CMK (cell line): ENCODE measurements at regions not wholly inside any gene's neighbourhood (a gene's known extent, or its start where the extent isn't known, plus 50 kb on each side); places are given as distances from the start of the nearest gene placed in this dataset.
"Not testable (repeated sequence)": the region's sequence is repeated elsewhere in the genome, so short reads cannot be mapped to it uniquely, and the experiment has no call there.

Source experiments
- DNase-seq: peaks from one replicate; pipeline ENCODE4 v3.0.0-alpha.2; 2010; ENCODE audit warnings: low read depth

- DNase-seq = no peak
These were observed 276.3 kb upstream of the TACR3 start for GRCh38 chr4:103996064-103996463.

GRCh38 chr4:103994059-103994458, 274.3 kb upstream of the TACR3 start:
- DNase-seq = no peak

- no peak for DNase-seq
These were observed 262.7 kb upstream of the TACR3 start for GRCh38 chr4:103982454-103982853.

- DNase-seq = no peak
These were observed 228.6 kb upstream of the TACR3 start for GRCh38 chr4:103948244-103949018.

GRCh38 chr4:103947617-103948016, 227.8 kb upstream of the TACR3 start:
- no peak for DNase-seq

GRCh38 chr4:103946621-103947268, 227.0 kb upstream of the TACR3 start:
- not testable (repeated sequence) for DNase-seq

GRCh38 chr4:103938488-103938887, 218.7 kb upstream of the TACR3 start:
- no peak for DNase-seq

- DNase-seq = no peak
These were observed 216.9 kb upstream of the TACR3 start for GRCh38 chr4:103936653-103937145.

GRCh38 chr4:103934178-103934789, 214.5 kb upstream of the TACR3 start:
- peak; percentile 3 for DNase-seq

- DNase-seq = no peak
These were observed 208.6 kb upstream of the TACR3 start for GRCh38 chr4:103928370-103928769.

GRCh38 chr4:103923551-103923950, 203.8 kb upstream of the TACR3 start:
- no peak for DNase-seq

- DNase-seq = no peak
These were observed 198.4 kb upstream of the TACR3 start for GRCh38 chr4:103918214-103918613.

- DNase-seq = no peak
These were observed 195.6 kb upstream of the TACR3 start for GRCh38 chr4:103915224-103915869.

- DNase-seq = no peak
These were observed 187.6 kb upstream of the TACR3 start for GRCh38 chr4:103907414-103907813.

- DNase-seq = no peak
These were observed 184.3 kb upstream of the TACR3 start for GRCh38 chr4:103904123-103904522.

- no peak for DNase-seq
These were observed 182.9 kb upstream of the TACR3 start for GRCh38 chr4:103902730-103903129.

- DNase-seq = no peak
These were observed 176.2 kb upstream of the TACR3 start for GRCh38 chr4:103895876-103896465.

GRCh38 chr4:103892586-103892985, 172.8 kb upstream of the TACR3 start:
- DNase-seq = no peak

GRCh38 chr4:103887191-103887590, 167.4 kb upstream of the TACR3 start:
- no peak for DNase-seq

- DNase-seq = no peak
These were observed 165.4 kb upstream of the TACR3 start for GRCh38 chr4:103885152-103885551.

- DNase-seq = no peak
These were observed 147.5 kb upstream of the TACR3 start for GRCh38 chr4:103867311-103867710.

GRCh38 chr4:103853627-103854026, 133.8 kb upstream of the TACR3 start:
- DNase-seq = no peak
